SK-N-SH (cell line): ENCODE measurements at regions not wholly inside any gene's neighbourhood (a gene's known extent, or its start where the extent isn't known, plus 50 kb on each side); places are given as distances from the start of the nearest gene placed in this dataset.
"Not testable (repeated sequence)": the region's sequence is repeated elsewhere in the genome, so short reads cannot be mapped to it uniquely, and the experiment has no call there.

Experiments
- CHD2 ChIP-seq: fragments of 150-350 bp; IDR thresholded peaks from 2 replicates; pipeline ENCODE4 v1.6.1; 2018; ENCODE audit warnings: low read length; ENCODE audit not compliant: partially characterized antibody
- ELF1 ChIP-seq: IDR thresholded peaks from 2 replicates; pipeline ENCODE4 v1.4.0; 2012
- EP300 ChIP-seq, 2 experiments: IDR thresholded peaks; 2 replicates each; pipeline versions ENCODE4 v1.4.0 to v1.6.1; 2012; ENCODE audit warnings: borderline replicate concordance in 1 of 2, low read depth in 1 of 2, low read length in 1 of 2
- GABPA ChIP-seq: IDR thresholded peaks from 2 replicates; pipeline ENCODE4 v1.4.0; 2012; ENCODE audit warnings: low read depth, mild to moderate bottlenecking
- NRF1 ChIP-seq: IDR thresholded peaks from 2 replicates; pipeline ENCODE4 v1.6.1; 2012; ENCODE audit warnings: low read depth, mild to moderate bottlenecking, low read length
- POLR2AphosphoS5 ChIP-seq: IDR thresholded peaks from 2 replicates; pipeline ENCODE4 v1.6.1; 2012; ENCODE audit warnings: low read depth, low read length
- RCOR1 ChIP-seq: fragments of 150-350 bp; IDR thresholded peaks from 2 replicates; pipeline ENCODE4 v1.6.1; 2017; ENCODE audit warnings: antibody characterized with exemption, low read length
- TF ChIP-seq, protein P1 (sequence below): IDR thresholded peaks from 2 replicates; pipeline ENCODE4 v1.4.0; 2012; ENCODE audit warnings: low read depth, borderline replicate concordance
- TF ChIP-seq, protein P2 (sequence below): fragments of 200-600 bp; sonication (generic); IDR thresholded peaks from 2 replicates; pipeline ENCODE4 v1.6.1; 2017; ENCODE audit warnings: antibody characterized with exemption, mild to moderate bottlenecking, moderate library complexity
- TF ChIP-seq, protein P3 (sequence below): IDR thresholded peaks from 2 replicates; pipeline ENCODE4 v1.6.1; 2012; ENCODE audit warnings: mild to moderate bottlenecking, low read depth, low read length, moderate library complexity
- TF ChIP-seq, protein P4 (sequence below): IDR thresholded peaks from 2 replicates; pipeline ENCODE4 v1.4.0; 2012; ENCODE audit warnings: low read depth

DNA sequence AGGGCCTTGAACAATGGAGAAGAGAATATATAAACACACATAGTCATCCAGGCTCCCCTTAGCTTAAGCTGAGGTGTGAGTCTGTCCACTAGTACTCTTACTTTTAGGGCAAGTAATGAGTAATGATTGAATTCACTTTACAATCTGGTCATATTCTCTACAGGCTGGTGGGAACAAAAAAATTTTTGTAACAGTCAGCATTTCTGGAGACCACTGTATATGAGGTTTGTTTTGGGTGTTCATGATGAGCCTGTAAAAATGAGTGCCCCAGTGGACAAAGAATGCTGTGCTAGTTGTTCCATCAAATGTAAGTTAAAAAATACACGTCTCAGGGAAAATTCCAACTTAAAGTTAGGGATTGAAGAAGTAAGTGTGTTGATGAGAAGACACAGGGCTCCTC lies 154.0 kb downstream of the ZNF37A start:
- TF ChIP-seq, protein P1, sequence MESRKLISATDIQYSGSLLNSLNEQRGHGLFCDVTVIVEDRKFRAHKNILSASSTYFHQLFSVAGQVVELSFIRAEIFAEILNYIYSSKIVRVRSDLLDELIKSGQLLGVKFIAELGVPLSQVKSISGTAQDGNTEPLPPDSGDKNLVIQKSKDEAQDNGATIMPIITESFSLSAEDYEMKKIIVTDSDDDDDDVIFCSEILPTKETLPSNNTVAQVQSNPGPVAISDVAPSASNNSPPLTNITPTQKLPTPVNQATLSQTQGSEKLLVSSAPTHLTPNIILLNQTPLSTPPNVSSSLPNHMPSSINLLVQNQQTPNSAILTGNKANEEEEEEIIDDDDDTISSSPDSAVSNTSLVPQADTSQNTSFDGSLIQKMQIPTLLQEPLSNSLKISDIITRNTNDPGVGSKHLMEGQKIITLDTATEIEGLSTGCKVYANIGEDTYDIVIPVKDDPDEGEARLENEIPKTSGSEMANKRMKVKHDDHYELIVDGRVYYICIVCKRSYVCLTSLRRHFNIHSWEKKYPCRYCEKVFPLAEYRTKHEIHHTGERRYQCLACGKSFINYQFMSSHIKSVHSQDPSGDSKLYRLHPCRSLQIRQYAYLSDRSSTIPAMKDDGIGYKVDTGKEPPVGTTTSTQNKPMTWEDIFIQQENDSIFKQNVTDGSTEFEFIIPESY: not testable (repeated sequence)
- TF ChIP-seq, protein P2, sequence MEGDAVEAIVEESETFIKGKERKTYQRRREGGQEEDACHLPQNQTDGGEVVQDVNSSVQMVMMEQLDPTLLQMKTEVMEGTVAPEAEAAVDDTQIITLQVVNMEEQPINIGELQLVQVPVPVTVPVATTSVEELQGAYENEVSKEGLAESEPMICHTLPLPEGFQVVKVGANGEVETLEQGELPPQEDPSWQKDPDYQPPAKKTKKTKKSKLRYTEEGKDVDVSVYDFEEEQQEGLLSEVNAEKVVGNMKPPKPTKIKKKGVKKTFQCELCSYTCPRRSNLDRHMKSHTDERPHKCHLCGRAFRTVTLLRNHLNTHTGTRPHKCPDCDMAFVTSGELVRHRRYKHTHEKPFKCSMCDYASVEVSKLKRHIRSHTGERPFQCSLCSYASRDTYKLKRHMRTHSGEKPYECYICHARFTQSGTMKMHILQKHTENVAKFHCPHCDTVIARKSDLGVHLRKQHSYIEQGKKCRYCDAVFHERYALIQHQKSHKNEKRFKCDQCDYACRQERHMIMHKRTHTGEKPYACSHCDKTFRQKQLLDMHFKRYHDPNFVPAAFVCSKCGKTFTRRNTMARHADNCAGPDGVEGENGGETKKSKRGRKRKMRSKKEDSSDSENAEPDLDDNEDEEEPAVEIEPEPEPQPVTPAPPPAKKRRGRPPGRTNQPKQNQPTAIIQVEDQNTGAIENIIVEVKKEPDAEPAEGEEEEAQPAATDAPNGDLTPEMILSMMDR: not testable (repeated sequence)
- not testable (repeated sequence) for TF ChIP-seq POLR2AphosphoS5; ELF1; NRF1; CHD2; RCOR1; EP300 (IDR thresholded peaks at IDR 0.05; ENCODE audit: borderline replicate concordance in 1 of 2, low read depth in 1 of 2, low read length in 1 of 2); GABPA
- TF ChIP-seq, protein P3, sequence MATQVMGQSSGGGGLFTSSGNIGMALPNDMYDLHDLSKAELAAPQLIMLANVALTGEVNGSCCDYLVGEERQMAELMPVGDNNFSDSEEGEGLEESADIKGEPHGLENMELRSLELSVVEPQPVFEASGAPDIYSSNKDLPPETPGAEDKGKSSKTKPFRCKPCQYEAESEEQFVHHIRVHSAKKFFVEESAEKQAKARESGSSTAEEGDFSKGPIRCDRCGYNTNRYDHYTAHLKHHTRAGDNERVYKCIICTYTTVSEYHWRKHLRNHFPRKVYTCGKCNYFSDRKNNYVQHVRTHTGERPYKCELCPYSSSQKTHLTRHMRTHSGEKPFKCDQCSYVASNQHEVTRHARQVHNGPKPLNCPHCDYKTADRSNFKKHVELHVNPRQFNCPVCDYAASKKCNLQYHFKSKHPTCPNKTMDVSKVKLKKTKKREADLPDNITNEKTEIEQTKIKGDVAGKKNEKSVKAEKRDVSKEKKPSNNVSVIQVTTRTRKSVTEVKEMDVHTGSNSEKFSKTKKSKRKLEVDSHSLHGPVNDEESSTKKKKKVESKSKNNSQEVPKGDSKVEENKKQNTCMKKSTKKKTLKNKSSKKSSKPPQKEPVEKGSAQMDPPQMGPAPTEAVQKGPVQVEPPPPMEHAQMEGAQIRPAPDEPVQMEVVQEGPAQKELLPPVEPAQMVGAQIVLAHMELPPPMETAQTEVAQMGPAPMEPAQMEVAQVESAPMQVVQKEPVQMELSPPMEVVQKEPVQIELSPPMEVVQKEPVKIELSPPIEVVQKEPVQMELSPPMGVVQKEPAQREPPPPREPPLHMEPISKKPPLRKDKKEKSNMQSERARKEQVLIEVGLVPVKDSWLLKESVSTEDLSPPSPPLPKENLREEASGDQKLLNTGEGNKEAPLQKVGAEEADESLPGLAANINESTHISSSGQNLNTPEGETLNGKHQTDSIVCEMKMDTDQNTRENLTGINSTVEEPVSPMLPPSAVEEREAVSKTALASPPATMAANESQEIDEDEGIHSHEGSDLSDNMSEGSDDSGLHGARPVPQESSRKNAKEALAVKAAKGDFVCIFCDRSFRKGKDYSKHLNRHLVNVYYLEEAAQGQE: not testable (repeated sequence)
- TF ChIP-seq, protein P4, sequence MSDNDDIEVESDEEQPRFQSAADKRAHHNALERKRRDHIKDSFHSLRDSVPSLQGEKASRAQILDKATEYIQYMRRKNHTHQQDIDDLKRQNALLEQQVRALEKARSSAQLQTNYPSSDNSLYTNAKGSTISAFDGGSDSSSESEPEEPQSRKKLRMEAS: not testable (repeated sequence)
